ENCODE measurements at regions not wholly inside any gene's neighbourhood (a gene's known extent, or its start where the extent isn't known, plus 50 kb on each side); places are given as distances from the start of the nearest gene placed in this dataset.

DNA sequence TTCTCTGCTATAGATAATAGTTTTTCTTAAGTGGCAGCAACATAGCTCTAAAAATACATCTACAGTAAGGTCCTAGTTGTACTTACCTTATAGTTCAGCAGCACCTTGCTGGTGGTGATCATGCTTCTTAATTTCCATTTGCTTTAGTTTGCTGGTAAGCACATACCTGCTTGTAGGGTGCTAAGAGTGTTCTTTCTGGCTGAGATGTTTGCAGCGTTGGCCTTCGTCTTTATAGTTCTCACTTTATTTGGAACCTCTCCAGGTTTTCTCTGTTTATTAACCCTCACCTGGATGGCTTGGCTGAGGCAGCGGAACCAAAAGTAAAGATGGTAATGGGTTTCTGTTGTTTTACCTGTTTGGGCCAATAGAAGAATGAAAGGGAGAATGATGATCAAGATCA, 123.6 kb upstream of the EFEMP1 start:
- TF ChIP-seq, protein P1, sequence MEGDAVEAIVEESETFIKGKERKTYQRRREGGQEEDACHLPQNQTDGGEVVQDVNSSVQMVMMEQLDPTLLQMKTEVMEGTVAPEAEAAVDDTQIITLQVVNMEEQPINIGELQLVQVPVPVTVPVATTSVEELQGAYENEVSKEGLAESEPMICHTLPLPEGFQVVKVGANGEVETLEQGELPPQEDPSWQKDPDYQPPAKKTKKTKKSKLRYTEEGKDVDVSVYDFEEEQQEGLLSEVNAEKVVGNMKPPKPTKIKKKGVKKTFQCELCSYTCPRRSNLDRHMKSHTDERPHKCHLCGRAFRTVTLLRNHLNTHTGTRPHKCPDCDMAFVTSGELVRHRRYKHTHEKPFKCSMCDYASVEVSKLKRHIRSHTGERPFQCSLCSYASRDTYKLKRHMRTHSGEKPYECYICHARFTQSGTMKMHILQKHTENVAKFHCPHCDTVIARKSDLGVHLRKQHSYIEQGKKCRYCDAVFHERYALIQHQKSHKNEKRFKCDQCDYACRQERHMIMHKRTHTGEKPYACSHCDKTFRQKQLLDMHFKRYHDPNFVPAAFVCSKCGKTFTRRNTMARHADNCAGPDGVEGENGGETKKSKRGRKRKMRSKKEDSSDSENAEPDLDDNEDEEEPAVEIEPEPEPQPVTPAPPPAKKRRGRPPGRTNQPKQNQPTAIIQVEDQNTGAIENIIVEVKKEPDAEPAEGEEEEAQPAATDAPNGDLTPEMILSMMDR (IDR thresholded peaks at IDR 0.05) = no peak
- TF ChIP-seq POLR2A (IDR thresholded peaks at IDR 0.05) (no peak), POLR2AphosphoS5 (IDR thresholded peaks at IDR 0.05) (no peak), EP300 (IDR thresholded peaks at IDR 0.05) (no peak)
